Stimulated activated CD4-positive, alpha-beta T cell treated with anti-CD3 and anti-CD28 coated beads, Interleukin-12 subunit alpha, Interleukin-12 subunit beta, amount 100 ng/mL, for 48 hours (primary cell): ENCODE measurements at regions not wholly inside any gene's neighbourhood (a gene's known extent, or its start where the extent isn't known, plus 50 kb on each side); places are given as distances from the start of the nearest gene placed in this dataset.
A peak's percentile ranks its signal among the peaks of the same experiment; 100 is the strongest.
"Not testable (repeated sequence)": the region's sequence is repeated elsewhere in the genome, so short reads cannot be mapped to it uniquely, and the experiment has no call there.

Experiments
- DNase-seq, 3 donors: peaks; one replicate each; pipeline ENCODE4 v3.0.0-alpha.2; 2020; ENCODE audit warnings: low read depth in 2 of 3, low spot score in 1 of 3

- DNase-seq, result no peak
Observed at GRCh38 chr5:122665051-122665450, 109.8 kb upstream of the SNX2 start.

GRCh38 chr5:122668552-122668951 is 106.3 kb upstream of the SNX2 start:
- DNase-seq, result no peak

DNA sequence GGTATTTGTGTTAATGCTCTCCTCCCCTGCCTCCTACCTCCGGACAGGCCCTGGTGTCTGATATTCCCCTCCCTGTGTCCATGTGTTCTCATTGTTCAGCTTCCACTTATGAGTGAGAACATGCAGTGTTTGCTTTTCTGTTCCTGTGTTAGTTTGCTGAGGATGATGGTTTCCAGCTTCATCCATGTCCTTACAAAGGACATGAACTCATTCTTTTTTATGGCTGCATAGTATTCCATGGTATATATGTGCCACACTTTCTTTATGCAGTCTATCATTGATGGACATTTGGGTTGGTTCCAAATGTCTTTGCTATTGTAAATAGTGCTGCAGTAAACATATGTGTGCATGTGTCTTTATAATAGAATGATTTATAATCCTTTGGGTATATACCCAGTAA is 105.2 kb upstream of the SNX2 start:
- not testable (repeated sequence) for DNase-seq

DNA sequence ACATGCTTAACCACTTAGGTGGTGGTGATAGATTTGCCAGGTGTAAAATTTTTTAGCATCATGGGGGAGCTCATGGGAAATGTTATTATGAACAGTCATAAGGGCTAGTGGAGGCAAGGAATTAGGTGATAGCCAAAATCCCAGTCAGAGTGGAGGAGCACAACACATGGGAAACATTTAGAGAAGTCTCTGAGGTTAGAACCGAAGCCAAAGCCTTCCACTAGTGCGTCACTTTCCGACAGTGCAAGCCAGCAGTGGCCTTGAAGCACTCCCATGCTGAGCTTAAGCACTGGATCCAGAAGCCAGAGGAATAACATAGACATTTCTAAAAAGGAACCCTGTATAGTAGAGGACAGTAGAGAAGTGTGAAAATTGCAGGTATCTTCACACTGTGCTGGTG is 101.5 kb upstream of the SNX2 start:
- no peak for DNase-seq

GRCh38 chr5:122674385-122674784 is 100.5 kb upstream of the SNX2 start:
- DNase-seq, result no peak

DNA sequence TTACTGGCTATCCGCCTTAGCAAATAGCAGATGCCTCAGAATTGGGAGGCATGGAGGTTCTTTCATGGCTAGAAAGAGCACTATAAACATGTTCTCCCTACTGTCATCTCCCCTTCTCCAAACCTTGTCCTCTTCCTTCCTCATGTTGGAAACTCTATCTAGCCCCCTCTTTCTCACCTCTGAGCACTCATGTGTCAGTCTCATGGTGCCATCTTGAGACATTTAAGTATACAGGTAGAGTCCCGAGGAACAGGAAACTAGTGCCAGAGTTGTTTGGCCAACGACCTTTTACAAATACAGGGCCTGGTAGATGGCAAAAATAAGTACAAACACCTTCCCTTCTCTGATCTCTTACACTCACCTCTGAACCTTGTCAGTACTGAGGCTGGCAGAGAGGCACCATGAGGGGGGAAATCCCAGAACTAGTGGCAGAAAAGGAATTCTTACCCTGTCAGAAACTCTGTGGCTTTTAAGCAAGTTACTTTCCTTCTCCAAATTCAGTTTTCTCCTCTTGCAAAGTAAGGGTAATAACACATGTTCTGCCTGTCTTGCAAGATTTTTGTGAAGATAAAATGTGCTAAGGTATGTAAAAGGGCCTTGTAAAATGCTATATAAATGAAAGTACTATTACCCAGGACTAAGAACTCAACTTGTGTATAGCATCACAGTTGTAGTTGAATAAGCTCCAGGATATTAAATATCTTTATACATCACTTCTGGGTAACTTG is 94.1 kb upstream of the SNX2 start:
- DNase-seq, result no peak

DNA sequence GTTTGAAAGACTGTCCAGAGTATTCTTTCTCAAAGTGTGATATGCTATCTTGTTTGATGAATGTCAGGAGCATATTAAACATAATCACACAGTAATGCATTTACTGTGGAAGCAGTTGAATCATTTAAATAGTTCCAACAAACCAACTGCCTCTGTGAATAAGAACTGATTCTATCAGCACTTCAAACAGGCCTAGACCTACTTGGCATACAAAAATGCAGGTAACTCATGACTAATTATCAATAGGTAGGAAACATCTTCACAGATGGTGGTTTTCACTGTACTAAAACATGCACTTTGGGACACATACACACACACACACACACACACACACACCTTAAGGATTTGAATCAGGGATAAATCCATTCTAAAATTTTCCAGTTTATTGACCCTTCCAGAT is 91.2 kb upstream of the SNX2 start:
- no peak for DNase-seq

- no peak for DNase-seq
Observed at GRCh38 chr5:122690266-122690665, 84.6 kb upstream of the SNX2 start.

- DNase-seq, result no peak
Observed at GRCh38 chr5:122691931-122692330, 82.9 kb upstream of the SNX2 start.

DNA sequence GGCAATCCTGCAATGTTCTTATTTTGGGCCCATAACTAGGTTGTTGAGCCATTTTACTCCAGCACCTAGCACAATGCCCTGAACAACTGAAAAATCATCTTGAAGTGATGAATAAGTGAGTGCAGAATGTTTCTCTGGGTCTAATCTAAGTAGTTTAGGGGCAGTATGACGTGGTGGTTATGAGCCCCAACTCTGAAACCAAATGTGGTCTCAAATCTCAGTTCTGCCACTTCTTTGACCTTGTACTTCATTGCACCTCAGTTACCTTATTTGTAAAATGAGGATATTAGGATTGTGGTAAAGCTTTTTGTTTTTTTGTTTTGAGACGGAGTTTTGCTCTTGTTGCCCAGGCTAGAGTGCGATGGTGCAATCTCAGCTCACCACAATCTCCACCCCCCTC is 80.9 kb upstream of the SNX2 start:
- no peak for DNase-seq

GRCh38 chr5:122694884-122695283 is 80.0 kb upstream of the SNX2 start:
- DNase-seq, result no peak

DNA sequence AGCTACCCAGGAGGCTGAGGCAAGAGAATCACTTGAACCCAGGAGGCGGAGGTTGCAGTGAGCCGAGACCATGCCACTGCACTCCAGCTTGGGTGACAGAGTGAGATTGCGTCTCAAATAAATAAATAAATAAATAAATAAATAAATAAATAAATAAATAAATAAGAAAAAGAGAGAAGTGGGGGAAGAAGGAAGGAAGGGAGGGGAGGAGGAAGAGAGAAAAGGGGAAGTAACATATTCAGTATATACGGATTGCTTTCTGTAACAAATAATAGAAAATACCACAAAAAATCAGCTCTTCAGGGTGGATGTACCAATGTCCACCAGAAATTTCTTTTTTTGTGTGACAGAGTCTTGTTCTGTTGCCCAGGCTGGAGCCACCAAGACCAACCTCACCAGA is 78.1 kb upstream of the SNX2 start:
- DNase-seq, result not testable (repeated sequence)

DNA sequence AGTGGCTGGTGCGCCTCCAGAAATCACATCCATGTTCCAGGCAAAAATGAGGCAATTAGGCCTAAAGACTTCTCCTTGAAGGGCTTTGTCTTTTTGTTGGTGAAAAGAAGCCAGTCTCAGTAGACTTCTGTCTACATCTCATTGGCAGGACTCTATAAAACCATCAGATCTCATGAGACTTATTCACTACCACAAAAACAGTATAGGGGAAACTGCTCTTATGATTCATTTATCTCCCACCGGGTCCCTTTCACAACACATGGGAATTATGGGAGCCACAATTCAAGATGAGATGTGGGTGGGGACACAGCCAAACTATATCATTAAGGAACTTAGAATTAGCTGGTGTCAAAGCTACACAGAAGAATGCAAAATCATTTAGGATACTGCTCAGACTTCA is 77.7 kb upstream of the SNX2 start:
- DNase-seq, result no peak

- no peak for DNase-seq
Observed at GRCh38 chr5:122699201-122699600, 75.7 kb upstream of the SNX2 start.

- peak in 2 of 3 donors; percentile 1 for DNase-seq
Observed at GRCh38 chr5:122701640-122702523, 73.0 kb upstream of the SNX2 start.

- DNase-seq, result no peak
Observed at GRCh38 chr5:122702524-122702875, 72.4 kb upstream of the SNX2 start.

GRCh38 chr5:122703203-122703602 is 71.7 kb upstream of the SNX2 start:
- DNase-seq, result no peak

- no peak for DNase-seq
Observed at GRCh38 chr5:122704247-122705036, 70.4 kb upstream of the SNX2 start.

DNA sequence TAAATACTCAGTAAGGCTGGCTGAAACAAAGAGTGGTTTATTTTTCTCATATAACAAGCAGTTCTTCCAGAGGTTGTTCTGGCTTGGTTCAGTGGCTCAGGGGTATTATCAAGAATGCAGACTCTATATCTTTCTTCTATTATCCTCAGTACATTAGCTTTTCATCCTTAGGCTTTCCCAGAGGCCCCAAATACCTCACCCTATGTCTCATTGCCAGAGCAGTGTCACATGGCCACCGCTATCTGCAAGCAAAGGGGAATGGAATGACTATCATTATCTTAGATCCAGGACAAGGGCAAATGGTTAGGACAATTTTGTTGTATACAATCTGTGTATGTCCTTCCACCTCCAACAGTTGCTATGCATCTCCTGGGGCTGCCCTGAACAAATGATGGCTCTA is 69.0 kb upstream of the SNX2 start:
- no peak for DNase-seq

GRCh38 chr5:122707796-122708195 is 67.1 kb upstream of the SNX2 start:
- DNase-seq, result no peak

DNA sequence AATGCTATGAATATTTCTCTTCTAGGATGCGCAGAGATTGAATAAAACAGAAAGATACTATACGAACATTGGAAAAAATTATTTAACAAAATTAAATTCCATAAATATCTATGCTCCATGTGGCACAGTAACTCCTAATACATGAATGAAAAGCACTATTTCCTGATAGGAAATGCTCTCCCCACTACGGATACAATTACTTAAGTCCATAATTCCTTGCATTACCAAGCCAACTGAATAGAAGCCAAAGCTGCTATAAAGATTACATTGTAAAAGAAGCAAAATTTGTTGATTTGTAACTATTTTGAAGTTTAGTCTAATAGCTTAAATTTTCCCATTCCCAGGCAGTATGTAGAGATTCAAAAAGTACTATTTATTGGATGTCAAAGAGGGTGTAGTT is 61.8 kb upstream of the SNX2 start:
- DNase-seq, result no peak

- no peak for DNase-seq
Observed at GRCh38 chr5:122715095-122715494, 59.8 kb upstream of the SNX2 start.
